ENCODE measurements at regions not wholly inside any gene's neighbourhood (a gene's known extent, or its start where the extent isn't known, plus 50 kb on each side); places are given as distances from the start of the nearest gene placed in this dataset.
A peak's percentile ranks its signal among the peaks of the same experiment; 100 is the strongest.

DNA sequence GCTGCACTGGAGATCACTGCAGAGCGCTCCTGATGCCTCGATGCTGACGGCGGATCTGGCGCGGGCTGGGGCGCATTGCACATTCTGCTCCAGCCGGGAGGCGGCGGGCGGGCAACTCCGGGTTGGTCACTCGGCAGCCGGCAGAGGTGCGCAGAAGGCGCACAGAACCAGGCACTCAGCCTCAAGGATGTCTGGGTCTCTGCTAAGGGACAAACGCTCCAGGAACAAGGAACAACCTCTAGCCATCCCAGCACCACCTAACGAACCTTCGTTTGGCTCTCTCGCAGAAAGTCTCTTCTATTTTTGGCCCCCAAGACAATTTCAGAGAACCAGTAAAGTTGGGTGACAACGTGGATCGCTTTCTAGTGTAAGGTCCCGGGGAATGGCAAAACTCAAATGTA, 254.6 kb downstream of the OTUD1 start:
- TF ChIP-seq CTCF (IDR thresholded peaks at IDR 0.05) (peak in 1 of 7 experiments; percentile 10), POLR2A (IDR thresholded peaks at IDR 0.05) (no peak)

All from body of pancreas (tissue), 4 donors.